Inferior parietal cortex (tissue), 1 donor: ENCODE measurements at regions not wholly inside any gene's neighbourhood (a gene's known extent, or its start where the extent isn't known, plus 50 kb on each side); places are given as distances from the start of the nearest gene placed in this dataset.
"Not testable (repeated sequence)": the region's sequence is repeated elsewhere in the genome, so short reads cannot be mapped to it uniquely, and the experiment has no call there.

Experiments
- DNase-seq: peaks from one replicate; pipeline ENCODE4 v3.0.0-alpha.2; 2016; ENCODE audit errors: extremely low spot score

GRCh38 chr16:76984196-76984595, 206.8 kb upstream of the MON1B start:
- DNase-seq = no peak

- DNase-seq = no peak
These were observed 205.5 kb upstream of the MON1B start for GRCh38 chr16:76985392-76986045.

- DNase-seq = no peak
These were observed 202.5 kb upstream of the MON1B start for GRCh38 chr16:76988526-76988925.

GRCh38 chr16:77002644-77003043, 188.3 kb upstream of the MON1B start:
- DNase-seq = no peak

GRCh38 chr16:77009453-77009852, 181.5 kb upstream of the MON1B start:
- DNase-seq = no peak

GRCh38 chr16:77014441-77014840, 176.5 kb upstream of the MON1B start:
- DNase-seq = no peak

- no peak for DNase-seq
These were observed 160.4 kb upstream of the MON1B start for GRCh38 chr16:77030600-77030999.

GRCh38 chr16:77033516-77033915, 157.5 kb upstream of the MON1B start:
- no peak for DNase-seq

- no peak for DNase-seq
These were observed 155.6 kb upstream of the MON1B start for GRCh38 chr16:77035361-77035760.

GRCh38 chr16:77037696-77038347, 153.2 kb upstream of the MON1B start:
- no peak for DNase-seq

GRCh38 chr16:77041468-77041867, 149.5 kb upstream of the MON1B start:
- DNase-seq = no peak

- no peak for DNase-seq
These were observed 147.9 kb upstream of the MON1B start for GRCh38 chr16:77043076-77043475.

- no peak for DNase-seq
These were observed 144.8 kb upstream of the MON1B start for GRCh38 chr16:77046206-77046605.

GRCh38 chr16:77048085-77048484, 142.9 kb upstream of the MON1B start:
- no peak for DNase-seq

GRCh38 chr16:77049577-77049976, 141.4 kb upstream of the MON1B start:
- no peak for DNase-seq

GRCh38 chr16:77056597-77056996, 134.4 kb upstream of the MON1B start:
- not testable (repeated sequence) for DNase-seq

GRCh38 chr16:77057161-77057774, 133.7 kb upstream of the MON1B start:
- DNase-seq = no peak

GRCh38 chr16:77059446-77059845, 131.5 kb upstream of the MON1B start:
- DNase-seq = no peak

GRCh38 chr16:77060614-77061013, 130.4 kb upstream of the MON1B start:
- DNase-seq = no peak

- DNase-seq = no peak
These were observed 127.9 kb upstream of the MON1B start for GRCh38 chr16:77062878-77063675.

- DNase-seq = no peak
These were observed 127.3 kb upstream of the MON1B start for GRCh38 chr16:77063676-77064016.

- no peak for DNase-seq
These were observed 127.0 kb upstream of the MON1B start for GRCh38 chr16:77064037-77064436.
